IPS-NIHi7 (cell line): ENCODE measurements at regions not wholly inside any gene's neighbourhood (a gene's known extent, or its start where the extent isn't known, plus 50 kb on each side); places are given as distances from the start of the nearest gene placed in this dataset.
A peak's percentile ranks its signal among the peaks of the same experiment; 100 is the strongest.

Source experiments
- DNase-seq: peaks from one replicate; pipeline ENCODE4 v3.0.0; 2012; ENCODE audit warnings: mixed read lengths; ENCODE audit errors: extremely low spot score

- DNase-seq, result no peak
These were observed 238.5 kb upstream of the FBXL7 start for GRCh38 chr5:15261269-15261995.

DNA sequence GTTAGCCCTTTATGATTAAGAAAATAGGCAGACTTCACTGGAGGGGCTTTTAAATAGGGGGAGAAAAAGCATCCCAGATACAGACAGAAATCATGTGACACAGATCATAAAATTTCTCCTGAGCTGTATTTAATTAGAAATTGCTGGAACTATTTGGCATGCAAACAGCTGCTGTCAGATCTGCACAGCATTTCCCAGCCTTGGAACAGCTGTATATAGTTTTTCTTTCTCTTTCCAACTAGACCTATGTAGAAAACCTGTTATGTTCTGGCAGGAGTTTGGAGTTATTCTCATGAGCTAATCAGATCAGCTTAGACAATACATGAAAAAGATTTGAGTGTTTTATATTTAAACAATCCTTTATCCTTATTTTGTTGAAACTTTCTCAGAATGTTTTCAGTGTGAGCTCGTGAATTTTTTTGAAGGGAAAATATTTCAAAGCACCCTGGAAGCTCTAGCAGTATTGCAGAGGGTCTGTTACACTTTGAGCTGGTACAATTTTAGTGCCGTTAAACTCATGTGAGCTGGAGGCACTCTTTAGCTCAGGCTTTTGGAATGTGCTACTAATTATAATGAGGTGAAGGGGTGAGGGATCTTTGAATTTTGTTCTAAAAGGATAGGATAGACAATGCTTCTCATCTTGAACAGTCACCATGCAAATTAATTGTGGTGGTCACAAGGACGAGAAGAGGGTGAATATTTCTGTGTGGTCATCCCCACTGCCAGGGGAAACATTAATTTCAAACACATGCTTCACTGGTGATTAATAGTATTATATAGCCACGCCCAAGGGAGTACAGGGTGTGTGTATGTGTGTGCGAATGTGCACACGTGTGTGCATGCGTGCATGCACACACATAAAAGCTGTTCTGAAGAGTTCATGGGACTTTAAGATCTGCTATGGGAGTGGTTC is 239.4 kb upstream of the FBXL7 start:
- DNase-seq, result no peak

GRCh38 chr5:15256485-15256884 is 243.5 kb upstream of the FBXL7 start:
- DNase-seq, result no peak

DNA sequence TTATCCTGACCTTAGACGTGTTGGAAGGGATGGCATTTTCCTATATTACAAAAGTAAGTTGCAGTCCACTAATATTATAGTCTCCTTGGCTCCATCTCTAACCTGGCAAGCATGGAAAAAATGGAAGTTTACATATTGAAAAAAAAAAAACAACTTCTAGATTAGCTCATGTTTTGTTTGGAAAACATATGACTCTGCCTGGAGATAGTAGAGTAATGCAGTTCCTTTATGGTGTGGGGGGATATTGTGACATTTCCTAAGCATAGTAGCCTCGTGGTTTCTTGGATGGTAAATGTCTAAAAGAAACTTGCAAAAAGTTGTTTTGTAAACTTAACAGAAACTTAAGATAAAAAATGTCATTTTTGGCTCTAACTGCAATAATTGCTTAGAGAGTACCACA is 244.4 kb upstream of the FBXL7 start:
- DNase-seq, result no peak

DNA sequence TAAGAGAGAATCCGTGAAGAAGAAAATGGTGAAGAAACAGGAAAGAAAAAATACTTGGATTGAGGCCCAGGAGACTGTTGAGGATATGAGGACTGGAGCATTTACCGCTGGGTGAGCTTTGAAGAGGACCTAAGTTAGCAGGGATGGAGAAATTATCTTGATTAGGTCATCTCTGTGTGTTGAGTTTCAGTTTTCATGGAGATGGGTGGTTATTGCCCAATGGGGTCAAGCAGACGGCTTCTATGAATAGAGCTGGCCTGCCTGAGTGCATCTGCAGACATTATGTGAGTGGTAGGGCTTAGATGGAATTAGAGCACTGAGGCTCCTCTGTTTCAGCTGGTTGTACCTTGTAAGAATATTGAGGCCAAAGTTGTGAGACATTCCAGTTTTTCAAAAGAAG is 245.4 kb upstream of the FBXL7 start:
- DNase-seq, result no peak

DNA sequence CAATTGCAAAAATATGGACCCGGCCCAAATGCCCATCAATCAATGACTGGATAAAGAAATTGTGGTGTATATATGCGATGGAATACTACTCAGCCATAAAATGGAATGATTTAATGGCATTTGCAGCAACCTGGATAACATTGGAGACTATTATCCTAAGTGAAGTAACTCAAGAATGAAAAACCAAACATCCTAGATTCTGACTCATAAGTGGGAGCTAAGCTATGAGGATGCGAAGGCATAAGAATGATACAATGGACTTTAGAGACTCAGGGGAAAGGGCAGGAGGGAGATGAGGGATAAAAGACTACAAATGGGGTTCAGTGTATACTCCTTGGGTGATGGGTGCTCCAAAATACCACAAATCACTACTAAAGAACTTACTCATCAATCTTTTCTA is 247.6 kb upstream of the FBXL7 start:
- no peak for DNase-seq

GRCh38 chr5:15249152-15249551 is 250.8 kb upstream of the FBXL7 start:
- no peak for DNase-seq

DNA sequence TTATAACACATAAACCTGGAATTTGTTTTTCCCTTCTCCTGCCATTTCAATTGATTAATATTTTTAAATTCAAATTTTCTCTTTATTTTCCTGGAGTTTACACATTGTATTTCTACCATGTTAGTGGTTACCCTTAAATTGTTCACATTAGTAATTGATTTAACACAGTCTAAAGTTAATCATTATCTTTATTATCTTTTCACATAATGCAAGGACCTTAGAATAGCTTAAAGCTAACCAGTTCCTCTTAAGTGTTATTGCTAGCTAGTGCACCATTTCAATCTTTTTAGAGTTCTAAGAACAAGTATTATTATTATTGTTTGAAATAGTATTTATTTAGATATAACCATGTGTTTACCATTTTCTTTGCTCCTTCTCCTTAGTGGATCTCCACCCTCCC is 251.2 kb upstream of the FBXL7 start:
- no peak for DNase-seq

DNA sequence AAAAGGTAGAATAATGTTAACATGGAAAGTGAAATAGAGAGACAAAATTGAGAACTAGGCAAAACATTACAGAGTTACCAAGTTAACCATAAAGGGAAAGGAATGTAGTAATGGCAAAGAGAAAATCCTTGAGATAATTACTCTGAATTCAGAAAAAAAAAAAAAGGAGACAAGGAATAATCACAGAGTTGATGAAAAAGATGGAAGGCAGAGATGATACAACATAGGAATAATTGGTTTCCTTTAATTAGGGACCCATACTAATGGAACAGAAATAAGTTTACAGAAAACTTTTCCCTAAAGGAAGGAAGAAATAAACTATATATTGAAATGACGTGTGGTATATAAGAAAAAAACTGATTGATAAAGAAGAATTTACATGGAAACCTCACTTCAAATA is 254.1 kb upstream of the FBXL7 start:
- DNase-seq, result no peak

- DNase-seq, result no peak
These were observed 256.5 kb upstream of the FBXL7 start for GRCh38 chr5:15243301-15244020.

- DNase-seq, result no peak
These were observed 258.7 kb upstream of the FBXL7 start for GRCh38 chr5:15241216-15241821.

GRCh38 chr5:15238006-15238405 is 262.0 kb upstream of the FBXL7 start:
- DNase-seq, result no peak

GRCh38 chr5:15236911-15237508 is 263.0 kb upstream of the FBXL7 start:
- DNase-seq, result no peak

- DNase-seq, result no peak
These were observed 265.1 kb upstream of the FBXL7 start for GRCh38 chr5:15234911-15235310.

GRCh38 chr5:15234366-15234765 is 265.6 kb upstream of the FBXL7 start:
- peak; percentile 48 for DNase-seq

GRCh38 chr5:15233566-15233965 is 266.4 kb upstream of the FBXL7 start:
- no peak for DNase-seq

GRCh38 chr5:15222156-15222555 is 277.8 kb upstream of the FBXL7 start:
- no peak for DNase-seq

DNA sequence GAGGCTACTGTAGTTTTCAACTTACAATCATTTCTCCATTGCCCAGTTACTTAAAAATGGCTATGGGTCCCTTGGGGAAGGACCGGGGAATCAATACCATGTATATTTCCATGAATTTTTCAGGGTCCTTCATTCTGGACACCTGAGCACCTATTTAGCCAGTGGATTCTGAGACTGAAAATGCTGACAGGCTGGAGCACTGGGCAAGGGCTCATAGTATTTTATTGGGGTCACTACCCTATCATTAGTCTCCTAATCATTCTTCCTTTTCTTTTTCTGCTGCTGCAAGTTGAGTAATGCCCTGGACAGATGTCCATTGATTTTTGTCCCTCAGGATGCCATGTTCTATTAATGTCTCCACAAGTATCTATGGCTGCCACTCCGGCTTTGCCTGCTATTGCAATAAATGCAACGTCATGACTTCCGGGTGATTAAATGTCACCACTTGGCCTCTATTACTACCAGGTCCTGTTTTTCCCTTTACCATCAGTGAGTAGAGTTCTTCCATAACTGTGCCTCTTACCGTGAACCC is 279.3 kb upstream of the FBXL7 start:
- no peak for DNase-seq

DNA sequence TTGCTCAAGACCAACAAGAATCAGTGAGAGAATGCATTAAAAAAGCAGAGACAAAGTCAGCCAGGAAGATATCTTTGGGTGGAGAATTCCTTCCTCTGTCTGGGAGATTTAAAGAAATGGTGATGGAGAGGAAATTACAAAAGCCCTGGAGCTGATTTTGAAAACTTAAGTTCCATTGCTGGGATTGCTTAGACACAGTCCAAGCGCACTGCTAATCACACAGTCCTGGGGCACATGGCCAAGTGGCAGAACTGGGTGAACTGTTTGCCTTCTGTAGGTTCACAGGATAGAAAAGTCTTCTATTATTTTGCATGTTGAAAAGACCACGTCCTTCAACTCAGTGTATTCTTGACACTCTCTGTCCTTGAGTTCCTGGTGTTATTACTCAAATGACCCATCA is 284.9 kb upstream of the FBXL7 start:
- no peak for DNase-seq

GRCh38 chr5:15214010-15214409 is 286.0 kb upstream of the FBXL7 start:
- DNase-seq, result no peak

- no peak for DNase-seq
These were observed 290.8 kb upstream of the FBXL7 start for GRCh38 chr5:15209053-15209762.
